GM12878 (cell line): ENCODE measurements at regions not wholly inside any gene's neighbourhood (a gene's known extent, or its start where the extent isn't known, plus 50 kb on each side); places are given as distances from the start of the nearest gene placed in this dataset.

Source experiments
- ATAC-seq: fragments of 200-7000 bp; cut with Tn5 transposase; 3 replicates; pipeline ENCODE4 v1.9.1; 2020; ENCODE audit warnings: mild to moderate bottlenecking, moderate library complexity
- BruUV-seq: library from RNA; stranded (reverse); fragments of 400-500 nt; replicated peaks from 2 replicates; lab custom pipeline; 2021; lab: Mats Ljungman, UMichigan
- CTCF ChIA-PET: fragments of 300-600 bp; sonication (Branson Sonifier 250); formaldehyde crosslinking; extraction: SDS; loops from one replicate; lab custom pipeline; 2021; ENCODE audit warnings: inconsistent platforms; lab: Yijun Ruan, JAX
- POLR2A ChIA-PET: fragments of 350-600 bp; formaldehyde crosslinking; extraction: SDS; loops from one replicate; lab custom pipeline; 2021; ENCODE audit warnings: inconsistent platforms; lab: Charles Lee
- RAD21 ChIA-PET: fragments of 300-600 bp; sonication (Branson Sonifier 250); formaldehyde crosslinking; loops from one replicate; lab custom pipeline; 2023; ENCODE audit warnings: antibody characterized with exemption; ENCODE audit not compliant: unreplicated experiment; lab: Charles Lee
- SMC1A ChIA-PET: fragments of 300-600 bp; sonication (Branson Sonifier 250); formaldehyde crosslinking; loops from one replicate; lab custom pipeline; 2023; ENCODE audit not compliant: unreplicated experiment, uncharacterized antibody; lab: Charles Lee
- DNase-seq: peaks from one replicate; pipeline ENCODE4 v3.0.0-alpha.2; 2011; ENCODE audit warnings: low read depth, low spot score
- FAIRE-seq: peaks from 3 replicates; lab custom pipeline; 2011; peaks lifted over from hg19 to GRCh38; lab: Jason Lieb, UNC
- H2AFZ ChIP-seq: 2 replicates; pipeline ENCODE4 v1.6.0; 2011; ENCODE audit warnings: low read depth, low read length, control low read depth; ENCODE audit not compliant: control insufficient read depth
- H3K27ac ChIP-seq: 2 replicates; pipeline ENCODE4 v1.5.1; 2011; ENCODE audit warnings: control low read depth; ENCODE audit not compliant: control insufficient read depth, insufficient read depth
- H3K27me3 ChIP-seq, 2 experiments: replicated peaks in 1 of 2; 2 replicates each; pipeline versions ENCODE4 v1.6.0 to v1.6.1; 2011; ENCODE audit warnings: low read length in 1 of 2; ENCODE audit not compliant: control insufficient read depth in 2 of 2, insufficient read depth in 2 of 2
- H3K36me3 ChIP-seq, 2 experiments: 2 replicates each; pipeline ENCODE4 v1.5.1; 2011; ENCODE audit warnings: low read length in 1 of 2; ENCODE audit not compliant: control insufficient read depth in 2 of 2, insufficient read depth in 2 of 2
- H3K4me1 ChIP-seq: 2 replicates; pipeline ENCODE4 v1.6.1; 2011; ENCODE audit warnings: mild to moderate bottlenecking, low read length, moderate library complexity, mixed read lengths; ENCODE audit not compliant: control insufficient read depth, insufficient read depth
- H3K4me2 ChIP-seq: 2 replicates; pipeline ENCODE4 v1.6.0; 2011; ENCODE audit warnings: control low read depth; ENCODE audit not compliant: control insufficient read depth, insufficient read depth
- H3K4me3 ChIP-seq: fragments of 200-600 bp; sonication (generic); 2 replicates; pipeline ENCODE4 v1.5.1; 2016
- H3K79me2 ChIP-seq: 2 replicates; pipeline ENCODE4 v1.6.0; 2011; ENCODE audit warnings: low read length; ENCODE audit not compliant: control insufficient read depth, insufficient read depth
- H3K9ac ChIP-seq: 2 replicates; pipeline ENCODE4 v1.8.0; 2011; ENCODE audit warnings: low read length, control low read depth, mixed read lengths; ENCODE audit not compliant: control insufficient read depth, insufficient read depth
- H3K9me3 ChIP-seq: replicated peaks from 3 replicates; pipeline ENCODE4 v1.5.1; 2011; ENCODE audit warnings: mild to moderate bottlenecking, low read length; ENCODE audit not compliant: control insufficient read depth, insufficient read depth
- H4K20me1 ChIP-seq: 2 replicates; pipeline ENCODE4 v1.6.0; 2011; ENCODE audit not compliant: control insufficient read depth, insufficient read depth
- FOXK2 ChIP-seq: fragments of 450-650 bp; IDR thresholded peaks from 2 replicates; pipeline ENCODE4 v1.6.1; 2017; ENCODE audit warnings: mild to moderate bottlenecking, moderate library complexity
- POU2F2 ChIP-seq: IDR thresholded peaks from 3 replicates; pipeline ENCODE4 v1.6.1; 2011; ENCODE audit warnings: low read depth, mild to moderate bottlenecking, low read length, borderline replicate concordance
- RB1 ChIP-seq: fragments of 450-650 bp; formaldehyde crosslinking; IDR thresholded peaks from 2 replicates; pipeline ENCODE4 v1.6.1; 2017; ENCODE audit warnings: mild to moderate bottlenecking, borderline replicate concordance
- RBBP5 ChIP-seq: fragments of 200-600 bp; sonication (generic); conservative IDR thresholded peaks from 2 replicates; pipeline ENCODE4 v1.6.1; 2016
- SIN3A ChIP-seq: IDR thresholded peaks from 2 replicates; pipeline ENCODE4 v1.6.1; 2012; ENCODE audit warnings: low read depth, low read length, improper control_type of control experiment
- SIX5 ChIP-seq: IDR thresholded peaks from 2 replicates; pipeline ENCODE4 v1.6.1; 2011; ENCODE audit warnings: mild to moderate bottlenecking, low read depth, low read length, moderate library complexity; ENCODE audit not compliant: severe bottlenecking
- SUZ12 ChIP-seq: fragments of 200-600 bp; sonication (generic); IDR thresholded peaks from one replicate; pipeline ENCODE4 v1.6.1; 2018; ENCODE audit warnings: antibody characterized with exemption, mild to moderate bottlenecking; ENCODE audit not compliant: unreplicated experiment
- TARDBP ChIP-seq: IDR thresholded peaks from 2 replicates; pipeline ENCODE4 v1.6.1; 2016; ENCODE audit warnings: borderline replicate concordance
- ZNF622 ChIP-seq: fragments of 450-650 bp; IDR thresholded peaks from 2 replicates; pipeline ENCODE4 v1.6.1; 2017; ENCODE audit warnings: mild to moderate bottlenecking, inconsistent platforms
- whole genome bisulfite sequencing: methylation state at CpG from one replicate; pipeline ENCODE4 v1.1.6; 2016; ENCODE audit warnings: low lambda C conversion rate; ENCODE audit not compliant: insufficient replicate concordance, insufficient coverage; ENCODE audit errors: missing lambda C conversion rate; 5-methylcytosine and 5-hydroxymethylcytosine counted together
- in situ Hi-C: fragments of 300-500 bp; cut with MboI; formaldehyde crosslinking; loops from 9 replicates; pipeline ENCODE4 v1.14.3; 2018; ENCODE audit warnings: mixed read lengths
- intact Hi-C: fragments of 100-400 bp; cut with micrococcal nuclease; formaldehyde crosslinking; loops from one replicate; pipeline ENCODE4 v1.14.2; 2022; ENCODE audit not compliant: unreplicated experiment
- TF ChIP-seq, protein P1 (sequence below): fragments of 450-650 bp; IDR thresholded peaks from 2 replicates; pipeline ENCODE4 v1.6.1; 2016; ENCODE audit warnings: mild to moderate bottlenecking
- TF ChIP-seq, protein P2 (sequence below): fragments of 450-650 bp; IDR thresholded peaks from 2 replicates; pipeline ENCODE4 v1.6.1; 2018; ENCODE audit warnings: mild to moderate bottlenecking, low read depth, moderate library complexity; ENCODE audit not compliant: partially characterized antibody
- TF ChIP-seq, protein P3 (sequence below): fragments of 450-650 bp; formaldehyde crosslinking; IDR thresholded peaks from 2 replicates; pipeline ENCODE4 v1.5.0; 2022; ENCODE audit warnings: mild to moderate bottlenecking, missing genetic modification characterization

DNA sequence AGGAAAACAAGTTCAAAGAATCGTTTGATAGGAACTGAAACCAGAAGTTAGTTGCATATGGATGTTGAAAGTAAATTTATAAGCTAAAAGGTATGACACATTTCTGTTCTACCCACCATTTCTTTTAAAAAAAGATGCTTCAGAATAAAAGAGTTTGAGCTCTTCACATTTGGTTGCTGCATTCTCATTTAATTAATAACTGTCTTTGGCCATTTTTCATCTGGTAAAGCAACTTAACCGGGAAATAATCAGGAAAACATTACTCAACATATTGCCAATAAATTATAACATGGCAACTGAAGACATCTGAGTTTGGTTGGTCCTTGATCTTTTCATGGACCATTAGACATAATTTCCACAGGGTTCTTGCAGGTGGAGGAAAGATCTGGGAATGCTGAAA is 180.2 kb upstream of the TWIST2 start:
- H3K4me1 ChIP-seq = no peaks in the 10 kb centered on the region
- no peaks in the 10 kb centered on the region; a peak in 1 of 4 replicates for H3K27me3 ChIP-seq
- H2AFZ ChIP-seq = no peak overlapping the region
- no peaks in the 10 kb centered on the region for H4K20me1 ChIP-seq
- SMC1A ChIA-PET = no interaction called here
- no peaks in the 10 kb centered on the region for H3K9me3 ChIP-seq
- in situ Hi-C loops = no loop called here
- H3K79me2 ChIP-seq = no peaks in the 10 kb centered on the region
- POLR2A ChIA-PET = no interaction called here
- TF ChIP-seq ZNF622 (no peak), RB1 (no peak), POU2F2 (no peak), SIX5 (no peak), RBBP5 (no peak)
- no peaks in the 10 kb centered on the region for H3K36me3 ChIP-seq
- 2% methylated on average over 2 of the region's 2 CpGs for WGBS
- no peak overlapping the region for H3K9ac ChIP-seq
- ATAC-seq = no peak
- no TSS peak for BruUV-seq
- no peak overlapping the region for H3K4me2 ChIP-seq
- H3K27ac ChIP-seq = no peak overlapping the region
- intact Hi-C loops = no loop called here
- FAIRE-seq = no peak
- CTCF ChIA-PET = no interaction called here
- RAD21 ChIA-PET = no interaction called here
- DNase-seq = no peak
- H3K4me3 ChIP-seq = no peak overlapping the region

DNA sequence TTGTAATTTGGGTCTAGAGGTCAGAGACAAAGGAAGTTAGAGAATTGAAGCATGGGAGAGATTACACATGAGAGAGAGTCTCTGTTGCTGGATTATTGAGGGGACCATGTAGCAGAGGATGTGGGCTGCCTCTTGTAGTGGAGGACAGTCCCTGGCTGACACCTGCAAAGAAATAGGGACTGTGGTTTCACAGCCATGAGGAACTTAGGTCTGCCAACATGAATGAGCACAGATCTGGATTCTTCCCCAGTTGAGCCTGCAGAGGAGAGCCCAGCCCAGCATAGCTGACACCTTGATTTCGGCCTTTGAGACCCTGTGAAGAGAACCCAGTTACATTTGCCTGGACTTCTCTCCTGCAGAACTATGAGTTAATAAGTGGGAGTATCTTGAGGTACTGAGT is 179.5 kb upstream of the TWIST2 start:
- no TSS peak for BruUV-seq
- 0% methylated on average over 1 of the region's 1 CpG for WGBS
- TF ChIP-seq, protein P1, sequence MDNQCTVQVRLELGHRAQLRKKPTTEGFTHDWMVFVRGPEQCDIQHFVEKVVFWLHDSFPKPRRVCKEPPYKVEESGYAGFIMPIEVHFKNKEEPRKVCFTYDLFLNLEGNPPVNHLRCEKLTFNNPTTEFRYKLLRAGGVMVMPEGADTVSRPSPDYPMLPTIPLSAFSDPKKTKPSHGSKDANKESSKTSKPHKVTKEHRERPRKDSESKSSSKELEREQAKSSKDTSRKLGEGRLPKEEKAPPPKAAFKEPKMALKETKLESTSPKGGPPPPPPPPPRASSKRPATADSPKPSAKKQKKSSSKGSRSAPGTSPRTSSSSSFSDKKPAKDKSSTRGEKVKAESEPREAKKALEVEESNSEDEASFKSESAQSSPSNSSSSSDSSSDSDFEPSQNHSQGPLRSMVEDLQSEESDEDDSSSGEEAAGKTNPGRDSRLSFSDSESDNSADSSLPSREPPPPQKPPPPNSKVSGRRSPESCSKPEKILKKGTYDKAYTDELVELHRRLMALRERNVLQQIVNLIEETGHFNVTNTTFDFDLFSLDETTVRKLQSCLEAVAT = no peak
- TF ChIP-seq FOXK2 (no peak), SIN3A (no peak), SUZ12 (no peak), TARDBP (no peak)
- TF ChIP-seq, protein P2, sequence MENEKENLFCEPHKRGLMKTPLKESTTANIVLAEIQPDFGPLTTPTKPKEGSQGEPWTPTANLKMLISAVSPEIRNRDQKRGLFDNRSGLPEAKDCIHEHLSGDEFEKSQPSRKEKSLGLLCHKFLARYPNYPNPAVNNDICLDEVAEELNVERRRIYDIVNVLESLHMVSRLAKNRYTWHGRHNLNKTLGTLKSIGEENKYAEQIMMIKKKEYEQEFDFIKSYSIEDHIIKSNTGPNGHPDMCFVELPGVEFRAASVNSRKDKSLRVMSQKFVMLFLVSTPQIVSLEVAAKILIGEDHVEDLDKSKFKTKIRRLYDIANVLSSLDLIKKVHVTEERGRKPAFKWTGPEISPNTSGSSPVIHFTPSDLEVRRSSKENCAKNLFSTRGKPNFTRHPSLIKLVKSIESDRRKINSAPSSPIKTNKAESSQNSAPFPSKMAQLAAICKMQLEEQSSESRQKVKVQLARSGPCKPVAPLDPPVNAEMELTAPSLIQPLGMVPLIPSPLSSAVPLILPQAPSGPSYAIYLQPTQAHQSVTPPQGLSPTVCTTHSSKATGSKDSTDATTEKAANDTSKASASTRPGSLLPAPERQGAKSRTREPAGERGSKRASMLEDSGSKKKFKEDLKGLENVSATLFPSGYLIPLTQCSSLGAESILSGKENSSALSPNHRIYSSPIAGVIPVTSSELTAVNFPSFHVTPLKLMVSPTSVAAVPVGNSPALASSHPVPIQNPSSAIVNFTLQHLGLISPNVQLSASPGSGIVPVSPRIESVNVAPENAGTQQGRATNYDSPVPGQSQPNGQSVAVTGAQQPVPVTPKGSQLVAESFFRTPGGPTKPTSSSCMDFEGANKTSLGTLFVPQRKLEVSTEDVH = no peak
- TF ChIP-seq, protein P3, sequence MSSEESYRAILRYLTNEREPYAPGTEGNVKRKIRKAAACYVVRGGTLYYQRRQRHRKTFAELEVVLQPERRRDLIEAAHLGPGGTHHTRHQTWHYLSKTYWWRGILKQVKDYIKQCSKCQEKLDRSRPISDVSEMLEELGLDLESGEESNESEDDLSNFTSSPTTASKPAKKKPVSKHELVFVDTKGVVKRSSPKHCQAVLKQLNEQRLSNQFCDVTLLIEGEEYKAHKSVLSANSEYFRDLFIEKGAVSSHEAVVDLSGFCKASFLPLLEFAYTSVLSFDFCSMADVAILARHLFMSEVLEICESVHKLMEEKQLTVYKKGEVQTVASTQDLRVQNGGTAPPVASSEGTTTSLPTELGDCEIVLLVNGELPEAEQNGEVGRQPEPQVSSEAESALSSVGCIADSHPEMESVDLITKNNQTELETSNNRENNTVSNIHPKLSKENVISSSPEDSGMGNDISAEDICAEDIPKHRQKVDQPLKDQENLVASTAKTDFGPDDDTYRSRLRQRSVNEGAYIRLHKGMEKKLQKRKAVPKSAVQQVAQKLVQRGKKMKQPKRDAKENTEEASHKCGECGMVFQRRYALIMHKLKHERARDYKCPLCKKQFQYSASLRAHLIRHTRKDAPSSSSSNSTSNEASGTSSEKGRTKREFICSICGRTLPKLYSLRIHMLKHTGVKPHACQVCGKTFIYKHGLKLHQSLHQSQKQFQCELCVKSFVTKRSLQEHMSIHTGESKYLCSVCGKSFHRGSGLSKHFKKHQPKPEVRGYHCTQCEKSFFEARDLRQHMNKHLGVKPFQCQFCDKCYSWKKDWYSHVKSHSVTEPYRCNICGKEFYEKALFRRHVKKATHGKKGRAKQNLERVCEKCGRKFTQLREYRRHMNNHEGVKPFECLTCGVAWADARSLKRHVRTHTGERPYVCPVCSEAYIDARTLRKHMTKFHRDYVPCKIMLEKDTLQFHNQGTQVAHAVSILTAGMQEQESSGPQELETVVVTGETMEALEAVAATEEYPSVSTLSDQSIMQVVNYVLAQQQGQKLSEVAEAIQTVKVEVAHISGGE (CRISPR knock-in tag) = no peak

More for the DNA sequence above, 179.5 kb upstream of the TWIST2 start:
- H3K36me3 ChIP-seq = no peaks in the 10 kb centered on the region
- DNase-seq (no peak), ATAC-seq (no peak), FAIRE-seq (no peak)
- H3K27ac ChIP-seq = no peak overlapping the region
- ChIA-PET POLR2A (no interaction called here), SMC1A (no interaction called here), RAD21 (no interaction called here), CTCF (no interaction called here)
- no peaks in the 10 kb centered on the region for H3K9me3 ChIP-seq
- H3K4me3 ChIP-seq = no peak overlapping the region
- intact Hi-C loops (no loop called here), in situ Hi-C loops (no loop called here)
- H4K20me1 ChIP-seq = no peaks in the 10 kb centered on the region
- no peak overlapping the region for H3K9ac ChIP-seq
- H3K27me3 ChIP-seq = no peaks in the 10 kb centered on the region; a peak in 1 of 4 replicates
- H3K4me1 ChIP-seq = no peaks in the 10 kb centered on the region
- H2AFZ ChIP-seq = no peak overlapping the region
- H3K4me2 ChIP-seq = no peak overlapping the region
- no peaks in the 10 kb centered on the region for H3K79me2 ChIP-seq
